ENCODE measurements at regions not wholly inside any gene's neighbourhood (a gene's known extent, or its start where the extent isn't known, plus 50 kb on each side); places are given as distances from the start of the nearest gene placed in this dataset.

DNA sequence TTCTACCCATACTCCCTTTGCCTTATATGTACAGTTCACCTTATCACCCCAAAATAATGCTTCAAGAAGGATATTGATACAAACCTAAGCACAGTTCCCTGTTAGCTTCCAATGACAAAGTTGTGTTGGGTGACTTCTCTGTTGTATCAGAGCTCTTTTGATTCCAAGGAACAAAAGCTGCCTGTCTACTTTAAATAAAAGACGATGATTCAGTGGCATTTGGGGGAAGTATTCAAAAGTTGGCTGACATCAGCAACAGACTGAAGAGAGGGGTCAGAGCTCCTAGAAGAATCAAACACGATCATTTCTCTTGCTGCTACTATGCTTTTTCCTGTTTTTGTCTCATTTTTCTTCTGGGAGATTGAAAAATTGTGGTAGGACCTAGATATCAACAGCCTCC, 69.4 kb upstream of the CA10 start:
- no peaks in the 10 kb centered on the region for H3K9me3 ChIP-seq (ENCODE audit: control insufficient read depth, low read length)
- 71% methylated on average over 1 of the region's 2 CpGs for WGBS
- DNase-seq, result no peak
- H3K79me1 ChIP-seq (replicated peaks; ENCODE audit: low read length, poor library complexity, severe bottlenecking), result no peaks in the 10 kb centered on the region
- no peaks in the 10 kb centered on the region for H3K27me3 ChIP-seq (ENCODE audit: control insufficient read depth in 1 of 2, insufficient read depth in 1 of 2, low read length in 2 of 2)
- no peak overlapping the region for H3K18ac ChIP-seq (ENCODE audit: low read depth in 1 of 2, low read length in 2 of 2)
- no peak overlapping the region for H3K4ac ChIP-seq (ENCODE audit: low read depth in 1 of 2, low read length in 2 of 2)
- no peak overlapping the region for H3K14ac ChIP-seq (ENCODE audit: low read length in 2 of 2)
- H4K8ac ChIP-seq (ENCODE audit: low read length), result no peak overlapping the region
- no peak overlapping the region for H3K4me2 ChIP-seq (ENCODE audit: low read length, poor library complexity, severe bottlenecking)
- H3K36me3 ChIP-seq (ENCODE audit: control insufficient read depth in 1 of 2, insufficient read depth in 2 of 2, low read depth in 1 of 2, low read length in 2 of 2), result no peaks in the 10 kb centered on the region
- no peak overlapping the region for H2AFZ ChIP-seq (ENCODE audit: low read depth, low read length)
- no peak overlapping the region for H3K9ac ChIP-seq (ENCODE audit: low read length)
- no peak overlapping the region for H2AK5ac ChIP-seq (ENCODE audit: low read length, severe bottlenecking)
- H2BK12ac ChIP-seq (ENCODE audit: low read length in 2 of 2), result no peak overlapping the region
- no peak overlapping the region for H3K23ac ChIP-seq (ENCODE audit: low read length in 2 of 2)
- no peak overlapping the region for H2BK5ac ChIP-seq (ENCODE audit: low read depth, low read length, poor library complexity, severe bottlenecking)
- H2BK15ac ChIP-seq (ENCODE audit: low read depth, poor library complexity, severe bottlenecking), result no peak overlapping the region
- H2BK120ac ChIP-seq (ENCODE audit: low read depth, low read length), result no peak overlapping the region
- no peak overlapping the region for H3K4me3 ChIP-seq (ENCODE audit: insufficient read depth in 1 of 2, low read depth in 1 of 2, low read length in 2 of 2)
- H4K91ac ChIP-seq (ENCODE audit: low read length), result no peak overlapping the region
- no peak overlapping the region for H3K27ac ChIP-seq (ENCODE audit: low read length, poor library complexity, severe bottlenecking)
- H3K4me1 ChIP-seq (ENCODE audit: control insufficient read depth, insufficient read depth, low read depth, low read length), result no peaks in the 10 kb centered on the region

DNA sequence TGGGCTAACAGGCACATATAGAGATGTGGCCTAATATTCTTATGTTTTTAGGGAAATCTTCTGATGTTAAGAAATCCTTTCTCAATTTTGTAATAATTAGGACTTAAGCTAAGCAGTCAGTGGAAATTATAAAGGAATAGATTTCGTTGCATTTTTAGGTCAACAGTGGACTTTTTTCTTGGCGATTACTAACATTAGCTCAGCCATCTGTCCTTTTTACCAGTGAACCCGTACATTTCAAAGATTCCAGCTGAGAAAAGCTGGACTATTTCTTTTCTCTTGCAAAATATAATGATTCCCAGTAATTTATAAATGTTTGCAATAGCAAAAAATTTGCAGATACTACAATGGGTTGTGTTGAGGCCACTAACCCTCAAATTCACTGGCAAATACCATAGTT, 54.9 kb upstream of the CA10 start:
- H4K91ac ChIP-seq (ENCODE audit: low read length), result no peak overlapping the region
- H2BK5ac ChIP-seq (ENCODE audit: low read depth, low read length, poor library complexity, severe bottlenecking), result no peak overlapping the region
- no peak overlapping the region for H2AFZ ChIP-seq (ENCODE audit: low read depth, low read length)
- no peak overlapping the region for H2BK15ac ChIP-seq (ENCODE audit: low read depth, poor library complexity, severe bottlenecking)
- no peak overlapping the region for H3K4me2 ChIP-seq (ENCODE audit: low read length, poor library complexity, severe bottlenecking)
- H3K4ac ChIP-seq (ENCODE audit: low read depth in 1 of 2, low read length in 2 of 2), result no peak overlapping the region
- H3K4me3 ChIP-seq (ENCODE audit: insufficient read depth in 1 of 2, low read depth in 1 of 2, low read length in 2 of 2), result no peak overlapping the region
- no peak overlapping the region for H3K14ac ChIP-seq (ENCODE audit: low read length in 2 of 2)
- H3K23ac ChIP-seq (ENCODE audit: low read length in 2 of 2), result no peak overlapping the region
- no peak overlapping the region for H3K18ac ChIP-seq (ENCODE audit: low read depth in 1 of 2, low read length in 2 of 2)
- H3K9ac ChIP-seq (ENCODE audit: low read length), result no peak overlapping the region
- H3K4me1 ChIP-seq (ENCODE audit: control insufficient read depth, insufficient read depth, low read depth, low read length), result no peaks in the 10 kb centered on the region
- no peaks in the 10 kb centered on the region for H3K36me3 ChIP-seq (ENCODE audit: control insufficient read depth in 1 of 2, insufficient read depth in 2 of 2, low read depth in 1 of 2, low read length in 2 of 2)
- no peak overlapping the region for H4K8ac ChIP-seq (ENCODE audit: low read length)
- no peaks in the 10 kb centered on the region for H3K9me3 ChIP-seq (ENCODE audit: control insufficient read depth, low read length)
- H2AK5ac ChIP-seq (ENCODE audit: low read length, severe bottlenecking), result no peak overlapping the region
- no peak for DNase-seq
- H3K79me1 ChIP-seq (replicated peaks; ENCODE audit: low read length, poor library complexity, severe bottlenecking), result no peaks in the 10 kb centered on the region
- no peak overlapping the region for H2BK120ac ChIP-seq (ENCODE audit: low read depth, low read length)
- H2BK12ac ChIP-seq (ENCODE audit: low read length in 2 of 2), result no peak overlapping the region
- 79% methylated on average over 3 of the region's 3 CpGs for WGBS
- no peak overlapping the region for H3K27ac ChIP-seq (ENCODE audit: low read length, poor library complexity, severe bottlenecking)
- H3K27me3 ChIP-seq (ENCODE audit: control insufficient read depth in 1 of 2, insufficient read depth in 1 of 2, low read length in 2 of 2), result no peaks in the 10 kb centered on the region

- Histone ChIP-seq H3K4ac (ENCODE audit: low read depth in 1 of 2, low read length in 2 of 2) (no peak overlapping the region), H3K9me3 (ENCODE audit: control insufficient read depth, low read length) (no peaks in the 10 kb centered on the region), H2BK12ac (ENCODE audit: low read length in 2 of 2) (no peak overlapping the region), H3K23ac (ENCODE audit: low read length in 2 of 2) (no peak overlapping the region), H3K18ac (ENCODE audit: low read depth in 1 of 2, low read length in 2 of 2) (no peak overlapping the region), H2AFZ (ENCODE audit: low read depth, low read length) (no peak overlapping the region), H2AK5ac (ENCODE audit: low read length, severe bottlenecking) (no peak overlapping the region), H2BK120ac (ENCODE audit: low read depth, low read length) (no peak overlapping the region), H3K79me1 (replicated peaks; ENCODE audit: low read length, poor library complexity, severe bottlenecking) (no peaks in the 10 kb centered on the region), H3K4me3 (ENCODE audit: insufficient read depth in 1 of 2, low read depth in 1 of 2, low read length in 2 of 2) (no peak overlapping the region), H3K27me3 (ENCODE audit: control insufficient read depth in 1 of 2, insufficient read depth in 1 of 2, low read length in 2 of 2) (no peaks in the 10 kb centered on the region), H3K14ac (ENCODE audit: low read length in 2 of 2) (no peak overlapping the region), H4K8ac (ENCODE audit: low read length) (no peak overlapping the region), H3K9ac (ENCODE audit: low read length) (no peak overlapping the region), H3K4me2 (ENCODE audit: low read length, poor library complexity, severe bottlenecking) (no peak overlapping the region), H3K4me1 (ENCODE audit: control insufficient read depth, insufficient read depth, low read depth, low read length) (no peaks in the 10 kb centered on the region), H3K36me3 (ENCODE audit: control insufficient read depth in 1 of 2, insufficient read depth in 2 of 2, low read depth in 1 of 2, low read length in 2 of 2) (no peaks in the 10 kb centered on the region), H2BK15ac (ENCODE audit: low read depth, poor library complexity, severe bottlenecking) (no peak overlapping the region), H3K27ac (ENCODE audit: low read length, poor library complexity, severe bottlenecking) (no peak overlapping the region), H4K91ac (ENCODE audit: low read length) (no peak overlapping the region), H2BK5ac (ENCODE audit: low read depth, low read length, poor library complexity, severe bottlenecking) (no peak overlapping the region)
- DNase-seq, result no peak
Observed at GRCh38 chr17:52212851-52213250, 54.3 kb upstream of the CA10 start.

GRCh38 chr17:52209507-52209906, 51.0 kb upstream of the CA10 start:
- Histone ChIP-seq H3K36me3 (ENCODE audit: control insufficient read depth in 1 of 2, insufficient read depth in 2 of 2, low read depth in 1 of 2, low read length in 2 of 2) (no peaks in the 10 kb centered on the region), H3K9ac (ENCODE audit: low read length) (no peak overlapping the region), H3K4me1 (ENCODE audit: control insufficient read depth, insufficient read depth, low read depth, low read length) (no peaks in the 10 kb centered on the region), H2BK15ac (ENCODE audit: low read depth, poor library complexity, severe bottlenecking) (no peak overlapping the region), H2BK12ac (ENCODE audit: low read length in 2 of 2) (no peak overlapping the region), H3K4me3 (ENCODE audit: insufficient read depth in 1 of 2, low read depth in 1 of 2, low read length in 2 of 2) (no peak overlapping the region), H3K14ac (ENCODE audit: low read length in 2 of 2) (no peak overlapping the region), H3K27ac (ENCODE audit: low read length, poor library complexity, severe bottlenecking) (no peak overlapping the region), H2BK120ac (ENCODE audit: low read depth, low read length) (no peak overlapping the region), H2AFZ (ENCODE audit: low read depth, low read length) (no peak overlapping the region), H3K18ac (ENCODE audit: low read depth in 1 of 2, low read length in 2 of 2) (no peak overlapping the region), H3K79me1 (replicated peaks; ENCODE audit: low read length, poor library complexity, severe bottlenecking) (no peaks in the 10 kb centered on the region), H2BK5ac (ENCODE audit: low read depth, low read length, poor library complexity, severe bottlenecking) (no peak overlapping the region), H4K91ac (ENCODE audit: low read length) (no peak overlapping the region), H3K9me3 (ENCODE audit: control insufficient read depth, low read length) (no peaks in the 10 kb centered on the region), H4K8ac (ENCODE audit: low read length) (no peak overlapping the region), H2AK5ac (ENCODE audit: low read length, severe bottlenecking) (no peak overlapping the region), H3K4ac (ENCODE audit: low read depth in 1 of 2, low read length in 2 of 2) (no peak overlapping the region), H3K4me2 (ENCODE audit: low read length, poor library complexity, severe bottlenecking) (no peak overlapping the region), H3K27me3 (ENCODE audit: control insufficient read depth in 1 of 2, insufficient read depth in 1 of 2, low read length in 2 of 2) (no peaks in the 10 kb centered on the region), H3K23ac (ENCODE audit: low read length in 2 of 2) (no peak overlapping the region)
- no peak for DNase-seq

Data from mesenchymal stem cell (in vitro differentiated cells and primary cell).